ENCODE measurements at regions not wholly inside any gene's neighbourhood (a gene's known extent, or its start where the extent isn't known, plus 50 kb on each side); places are given as distances from the start of the nearest gene placed in this dataset.

GRCh38 chr4:100034023-100034664, 84.1 kb upstream of the H2AZ1 start:
- TF ChIP-seq CTCF (IDR thresholded peaks at IDR 0.05) (no peak), POLR2A (IDR thresholded peaks at IDR 0.05) (no peak)
